Peyer's patch (tissue), 4 donors: ENCODE measurements at regions not wholly inside any gene's neighbourhood (a gene's known extent, or its start where the extent isn't known, plus 50 kb on each side); places are given as distances from the start of the nearest gene placed in this dataset.

Source experiments
- CTCF ChIP-seq, 6 experiments: fragments of 450-650 bp in 4 of 6; fragments of 200-600 bp in 2 of 6; sonication (generic) in 1 of 6; IDR thresholded peaks; one replicate each; pipeline ENCODE4 v1.5.1; 2017 to 2019; ENCODE audit warnings: antibody characterized with exemption in 6 of 6, mild to moderate bottlenecking in 3 of 6, moderate library complexity in 1 of 6
- POLR2A ChIP-seq, 2 donors: fragments of 450-650 bp; IDR thresholded peaks; one replicate each; pipeline ENCODE4 v1.5.1; 2017; ENCODE audit warnings: antibody characterized with exemption in 2 of 2, mild to moderate bottlenecking in 2 of 2, moderate library complexity in 2 of 2

DNA sequence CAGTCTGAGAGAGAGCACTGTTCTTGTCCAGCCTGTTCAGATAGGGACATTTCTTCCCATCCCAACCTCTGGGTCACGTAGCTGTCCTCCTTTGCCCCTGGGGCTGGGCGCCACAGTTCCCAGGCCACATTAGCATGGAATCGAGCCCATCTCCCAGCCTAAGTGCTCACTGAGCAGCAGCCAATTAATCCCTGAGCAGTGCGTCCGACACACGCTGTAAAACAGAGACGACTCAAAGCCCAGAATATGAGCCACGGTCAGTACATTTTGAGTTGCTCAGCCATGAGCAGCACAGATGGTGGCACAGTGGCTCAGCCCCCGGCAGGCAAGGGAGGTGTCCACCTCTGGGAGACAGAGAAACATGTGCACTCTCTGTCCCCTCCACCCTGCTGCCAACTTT is 267.4 kb downstream of the NPHP4 start:
- TF ChIP-seq CTCF (IDR thresholded peaks at IDR 0.05), result no peak
- TF ChIP-seq POLR2A (IDR thresholded peaks at IDR 0.05), result no peak
